ENCODE measurements at regions not wholly inside any gene's neighbourhood (a gene's known extent, or its start where the extent isn't known, plus 50 kb on each side); places are given as distances from the start of the nearest gene placed in this dataset.
A peak's percentile ranks its signal among the peaks of the same experiment; 100 is the strongest.
"Not testable (repeated sequence)": the region's sequence is repeated elsewhere in the genome, so short reads cannot be mapped to it uniquely, and the experiment has no call there.

DNA sequence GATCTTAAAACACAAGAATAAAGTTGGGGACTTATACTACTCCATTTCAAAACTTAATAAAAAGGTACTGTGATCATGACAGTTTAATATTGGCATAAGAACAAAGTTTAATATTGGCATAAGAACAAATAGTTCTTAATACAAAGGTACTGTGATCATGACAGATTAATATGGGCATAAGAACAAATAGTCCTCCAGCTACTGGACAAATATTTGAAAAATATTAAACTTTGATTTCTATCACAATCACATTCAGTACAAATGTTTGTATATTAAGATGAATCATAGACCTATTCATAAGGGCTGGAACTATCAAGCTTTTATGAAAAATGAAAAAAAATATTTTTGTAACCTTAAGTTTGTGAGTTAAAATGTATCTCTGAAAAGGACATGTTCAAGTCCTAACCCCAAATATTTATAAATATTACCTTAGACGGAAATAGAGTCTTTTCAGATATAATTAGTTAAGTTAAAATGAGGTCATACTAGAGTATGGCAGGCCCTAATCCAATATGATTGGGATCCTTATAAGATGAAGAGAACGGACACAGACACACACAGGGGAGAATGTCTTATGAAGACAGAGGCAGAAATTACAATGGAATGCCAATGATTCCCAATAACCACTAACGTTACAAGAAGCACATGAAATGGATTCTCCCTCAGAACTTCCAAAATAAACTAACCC lies 79.1 kb upstream of the RGS1 start:
- 30 to 48% (median 37%) methylated on average over 3 of the region's 3 CpGs for WGBS, 5 donors
- H3K9me3 ChIP-seq, result peaks cover 0 to 4% (median 0%) of the 10 kb centered on the region in 4 donors
- intact Hi-C loops (cut with DNase I; ENCODE audit: low total_unique reads), result no loop called here

DNA sequence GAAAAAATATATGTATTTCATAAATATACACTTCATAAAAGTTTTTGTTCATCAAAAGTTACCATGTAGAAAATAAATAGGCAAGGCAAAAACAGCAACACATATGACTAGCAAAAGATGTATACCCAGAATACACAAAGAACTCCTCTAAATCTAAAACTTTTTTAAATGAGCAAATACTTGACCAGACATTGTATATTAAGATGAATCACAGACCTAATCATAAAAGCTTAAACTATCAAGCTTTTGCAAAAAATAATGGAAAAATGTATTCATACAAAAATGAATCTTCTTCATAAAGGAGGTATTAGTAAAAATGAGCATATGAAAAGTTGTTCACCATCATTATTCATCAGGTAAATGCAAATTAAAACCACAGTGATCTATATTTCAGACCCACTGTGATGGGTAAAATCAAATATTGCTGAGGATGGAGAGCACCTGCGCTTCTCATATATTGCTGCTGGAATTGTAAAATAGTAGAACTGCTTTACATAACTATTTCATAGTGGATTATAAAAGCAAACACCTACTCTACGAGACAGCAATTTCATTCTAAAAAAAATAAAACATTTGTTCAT lies 78.3 kb upstream of the RGS1 start:
- intact Hi-C loops (cut with DNase I; ENCODE audit: low total_unique reads), result no loop called here
- no peak for TF ChIP-seq EP300 (IDR thresholded peaks at IDR 0.05)
- no peak for TF ChIP-seq POLR2AphosphoS5 (IDR thresholded peaks at IDR 0.05)
- TF ChIP-seq, protein P1, sequence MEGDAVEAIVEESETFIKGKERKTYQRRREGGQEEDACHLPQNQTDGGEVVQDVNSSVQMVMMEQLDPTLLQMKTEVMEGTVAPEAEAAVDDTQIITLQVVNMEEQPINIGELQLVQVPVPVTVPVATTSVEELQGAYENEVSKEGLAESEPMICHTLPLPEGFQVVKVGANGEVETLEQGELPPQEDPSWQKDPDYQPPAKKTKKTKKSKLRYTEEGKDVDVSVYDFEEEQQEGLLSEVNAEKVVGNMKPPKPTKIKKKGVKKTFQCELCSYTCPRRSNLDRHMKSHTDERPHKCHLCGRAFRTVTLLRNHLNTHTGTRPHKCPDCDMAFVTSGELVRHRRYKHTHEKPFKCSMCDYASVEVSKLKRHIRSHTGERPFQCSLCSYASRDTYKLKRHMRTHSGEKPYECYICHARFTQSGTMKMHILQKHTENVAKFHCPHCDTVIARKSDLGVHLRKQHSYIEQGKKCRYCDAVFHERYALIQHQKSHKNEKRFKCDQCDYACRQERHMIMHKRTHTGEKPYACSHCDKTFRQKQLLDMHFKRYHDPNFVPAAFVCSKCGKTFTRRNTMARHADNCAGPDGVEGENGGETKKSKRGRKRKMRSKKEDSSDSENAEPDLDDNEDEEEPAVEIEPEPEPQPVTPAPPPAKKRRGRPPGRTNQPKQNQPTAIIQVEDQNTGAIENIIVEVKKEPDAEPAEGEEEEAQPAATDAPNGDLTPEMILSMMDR (IDR thresholded peaks at IDR 0.05), result no peak
- TF ChIP-seq POLR2A (IDR thresholded peaks at IDR 0.05), result no peak
- no peak overlapping the region for H3K27ac ChIP-seq
- peaks cover 0 to 16% (median 11%) of the 10 kb centered on the region in 4 donors for H3K4me1 ChIP-seq
- WGBS, 5 donors, result 78 to 91% (median 87%) methylated on average over 2 of the region's 2 CpGs
- H3K36me3 ChIP-seq, result no peaks in the 10 kb centered on the region
- H3K9me3 ChIP-seq, result peaks cover 0 to 4% (median 0%) of the 10 kb centered on the region in 4 donors
- H3K27me3 ChIP-seq, result no peaks in the 10 kb centered on the region
- no peak overlapping the region for H3K4me3 ChIP-seq
- no peak for DNase-seq

More for the DNA sequence above, 79.1 kb upstream of the RGS1 start:
- DNase-seq, result no peak
- TF ChIP-seq, protein P1 (IDR thresholded peaks at IDR 0.05), result no peak
- TF ChIP-seq POLR2AphosphoS5 (IDR thresholded peaks at IDR 0.05) (no peak), POLR2A (IDR thresholded peaks at IDR 0.05) (no peak), EP300 (IDR thresholded peaks at IDR 0.05) (no peak)
- Histone ChIP-seq H3K36me3 (no peaks in the 10 kb centered on the region), H3K27ac (peak overlapping the region in 1 of 5 donors; percentile 50), H3K4me3 (no peak overlapping the region), H3K4me1 (peaks cover 0 to 20% (median 11%) of the 10 kb centered on the region in 4 donors), H3K27me3 (no peaks in the 10 kb centered on the region)

DNA sequence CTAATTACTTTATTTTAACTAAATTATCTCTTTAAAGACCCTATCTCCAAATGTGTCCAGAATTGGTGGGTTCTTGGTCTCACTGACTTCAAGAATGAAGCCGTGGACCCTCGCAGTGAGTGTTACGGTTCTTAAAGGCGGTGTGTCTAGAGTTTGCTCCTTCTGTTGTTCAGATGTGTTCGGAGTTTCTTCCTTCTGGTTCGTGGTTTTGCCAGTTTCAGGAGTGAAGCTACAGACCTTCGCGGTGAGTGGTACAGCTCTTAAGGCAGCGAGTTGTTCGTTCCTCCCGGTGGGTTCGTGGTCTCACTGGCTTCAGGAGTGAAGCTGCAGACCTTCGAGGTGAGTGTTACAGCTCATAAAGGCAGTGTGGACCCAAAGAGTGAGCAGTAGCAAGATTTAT lies 77.5 kb upstream of the RGS1 start:
- H3K27ac ChIP-seq; H3K27me3 ChIP-seq; H3K36me3 ChIP-seq; H3K9me3 ChIP-seq; H3K4me3 ChIP-seq; intact Hi-C loops (cut with DNase I; ENCODE audit: low total_unique reads); DNase-seq: not testable (repeated sequence)
- peaks cover 0 to 16% (median 11%) of the 10 kb centered on the region in 4 donors for H3K4me1 ChIP-seq
- WGBS, 5 donors, result 92 to 96% (median 95%) methylated on average over 13 of the region's 13 CpGs

DNA sequence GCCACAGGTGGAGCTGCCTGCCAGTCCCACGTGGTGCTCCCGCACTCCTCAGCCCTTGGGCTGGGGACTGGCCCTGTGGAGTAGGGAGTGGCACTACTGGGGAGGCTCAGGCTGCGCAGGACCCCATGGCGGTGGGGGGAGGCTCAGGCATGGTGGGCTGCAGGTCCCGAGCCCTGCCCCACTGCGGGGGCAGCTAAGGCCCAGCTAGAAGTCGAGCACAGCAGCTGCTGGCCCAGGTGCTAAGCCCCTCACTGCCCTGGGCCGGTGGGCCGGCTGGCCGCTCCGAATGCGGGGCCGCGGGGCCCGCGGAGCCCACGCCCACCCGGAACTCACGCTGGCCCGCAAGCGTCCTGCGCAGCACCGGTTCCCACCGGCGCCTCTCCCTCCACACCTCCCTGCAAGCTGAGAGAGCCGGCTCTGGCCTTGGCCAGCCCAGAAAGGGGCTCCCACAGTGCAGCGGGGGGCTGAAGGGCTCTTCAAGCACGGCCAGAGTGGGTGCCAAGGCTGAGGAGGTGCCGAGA lies 76.5 kb upstream of the RGS1 start:
- H3K27me3 ChIP-seq; DNase-seq; H3K36me3 ChIP-seq; intact Hi-C loops (cut with DNase I; ENCODE audit: low total_unique reads); H3K4me3 ChIP-seq; H3K9me3 ChIP-seq; H3K27ac ChIP-seq: not testable (repeated sequence)
- 93 to 99% (median 97%) methylated on average over 2 to 29 of the region's 29 CpGs for WGBS, 5 donors
- H3K4me1 ChIP-seq, result peaks cover 0 to 16% (median 11%) of the 10 kb centered on the region in 4 donors

DNA sequence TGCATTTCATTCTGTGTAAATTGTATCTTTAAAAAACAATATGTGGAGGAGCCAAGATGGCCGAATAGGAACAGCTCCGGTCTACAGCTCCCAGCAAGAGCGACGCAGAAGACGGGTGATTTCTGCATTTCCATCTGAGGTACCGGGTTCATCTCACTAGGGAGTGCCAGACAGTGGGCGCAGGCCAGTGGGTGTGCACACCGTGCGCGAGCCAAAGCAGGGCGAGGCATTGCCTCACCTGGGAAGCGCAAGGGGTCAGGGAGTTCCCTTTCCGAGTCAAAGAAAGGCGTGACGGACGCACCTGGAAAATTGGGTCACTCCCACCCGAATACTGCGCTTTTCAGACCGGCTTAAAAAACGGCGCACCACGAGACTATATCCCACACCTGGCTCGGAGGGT lies 75.0 kb upstream of the RGS1 start:
- DNase-seq; H3K9me3 ChIP-seq; H3K36me3 ChIP-seq; intact Hi-C loops (cut with DNase I; ENCODE audit: low total_unique reads); H3K27ac ChIP-seq; H3K27me3 ChIP-seq; H3K4me3 ChIP-seq: not testable (repeated sequence)
- 94 to 100% (median 98%) methylated on average over 12 to 21 of the region's 23 CpGs for WGBS, 5 donors
- H3K4me1 ChIP-seq, result peaks cover 0 to 15% (median 10%) of the 10 kb centered on the region in 4 donors

DNA sequence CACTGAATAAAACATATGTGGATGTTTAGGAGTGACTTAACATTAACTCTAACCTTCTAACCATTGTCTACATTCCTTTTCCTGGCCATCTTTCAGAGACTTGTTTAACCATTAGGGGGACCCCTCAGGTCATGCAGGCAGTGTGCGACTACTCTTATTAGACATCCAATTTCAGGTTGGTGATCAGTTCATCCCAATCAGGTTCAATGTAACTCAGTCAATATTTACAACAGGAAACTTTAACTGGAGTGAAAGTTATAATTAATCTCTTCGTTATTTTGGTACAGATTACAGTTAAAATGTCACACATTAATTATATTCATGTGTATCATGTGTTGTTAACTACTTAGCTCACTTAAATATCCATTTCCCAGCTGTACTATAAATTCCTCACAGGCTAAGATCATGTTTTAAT lies 68.8 kb upstream of the RGS1 start:
- peak in 1 of 2 donors; percentile 40 for DNase-seq
- Histone ChIP-seq H3K9me3 (no peaks in the 10 kb centered on the region), H3K4me3 (no peak overlapping the region), H3K36me3 (no peaks in the 10 kb centered on the region), H3K4me1 (no peaks in the 10 kb centered on the region), H3K27ac (no peak overlapping the region), H3K27me3 (no peaks in the 10 kb centered on the region)
- intact Hi-C loops (cut with DNase I; ENCODE audit: low total_unique reads), result no loop called here
- 16 to 52% (median 48%) methylated on average over 2 of the region's 2 CpGs for WGBS, 5 donors
- TF ChIP-seq POLR2A (IDR thresholded peaks at IDR 0.05) (no peak), EP300 (IDR thresholded peaks at IDR 0.05) (no peak), POLR2AphosphoS5 (IDR thresholded peaks at IDR 0.05) (no peak)
- TF ChIP-seq, protein P1 (IDR thresholded peaks at IDR 0.05), result peak in 1 of 7 experiments; percentile 7

Data from stomach (tissue), 8 donors.